BJ (cell line): ENCODE measurements at regions not wholly inside any gene's neighbourhood (a gene's known extent, or its start where the extent isn't known, plus 50 kb on each side); places are given as distances from the start of the nearest gene placed in this dataset.
"Not testable (repeated sequence)": the region's sequence is repeated elsewhere in the genome, so short reads cannot be mapped to it uniquely, and the experiment has no call there.

ENCODE experiments used
- CTCF ChIA-PET: fragments of 350-600 bp; formaldehyde crosslinking; extraction: SDS; loops from one replicate; lab custom pipeline; 2021; ENCODE audit warnings: antibody characterized with exemption, inconsistent platforms; lab: Yijun Ruan, JAX
- POLR2A ChIA-PET: fragments of 300-600 bp; sonication (Branson Sonifier 250); formaldehyde crosslinking; extraction: SDS; loops from one replicate; lab custom pipeline; 2021; ENCODE audit warnings: antibody characterized with exemption; lab: Charles Lee
- DNase-seq: peaks from one replicate; pipeline ENCODE4 v3.0.0-alpha.2; 2011; ENCODE audit warnings: low read depth
- H3K27me3 ChIP-seq: 2 replicates; pipeline ENCODE4 v1.6.0; 2011; ENCODE audit warnings: low read length; ENCODE audit not compliant: control insufficient read depth, insufficient read depth
- H3K36me3 ChIP-seq: 2 replicates; pipeline ENCODE4 v1.5.1; 2011; ENCODE audit warnings: low read length; ENCODE audit not compliant: control insufficient read depth, insufficient read depth
- H3K4me3 ChIP-seq: 2 replicates; pipeline ENCODE4 v1.5.1; 2011; ENCODE audit warnings: low read depth, mild to moderate bottlenecking, control low read depth, low read length
- CTCF ChIP-seq: IDR thresholded peaks from 2 replicates; pipeline ENCODE4 v1.5.1; 2011; ENCODE audit warnings: low read depth, mild to moderate bottlenecking, control low read depth, inconsistent platforms, low read length, moderate library complexity; ENCODE audit not compliant: insufficient read depth

DNA sequence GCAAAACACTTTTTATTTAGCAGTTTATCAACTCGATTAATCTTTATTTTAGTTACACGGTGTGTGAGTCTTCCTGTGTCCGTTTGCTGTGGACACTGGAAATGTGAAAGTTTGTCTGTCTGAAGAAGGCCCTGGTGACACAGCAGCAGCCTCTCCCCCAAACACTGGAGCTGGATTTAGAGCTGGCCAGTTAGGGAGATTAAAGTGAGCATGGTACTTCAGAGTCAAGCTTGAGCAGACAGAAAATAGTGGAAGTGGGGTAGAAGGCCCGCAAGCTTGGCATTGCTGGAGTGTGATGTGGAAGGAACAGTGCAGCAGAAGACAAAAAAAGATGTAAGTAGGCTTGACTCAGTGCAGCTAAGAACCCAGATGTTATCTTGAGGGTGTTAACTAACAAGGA, 85.9 kb downstream of the POM121L12 start:
- POLR2A ChIA-PET: no interaction called here
- no peak for DNase-seq
- CTCF ChIA-PET: no interaction called here
- no peak for TF ChIP-seq CTCF
- Histone ChIP-seq H3K36me3 (no peaks in the 10 kb centered on the region), H3K4me3 (no peak overlapping the region), H3K27me3 (no peaks in the 10 kb centered on the region)

DNA sequence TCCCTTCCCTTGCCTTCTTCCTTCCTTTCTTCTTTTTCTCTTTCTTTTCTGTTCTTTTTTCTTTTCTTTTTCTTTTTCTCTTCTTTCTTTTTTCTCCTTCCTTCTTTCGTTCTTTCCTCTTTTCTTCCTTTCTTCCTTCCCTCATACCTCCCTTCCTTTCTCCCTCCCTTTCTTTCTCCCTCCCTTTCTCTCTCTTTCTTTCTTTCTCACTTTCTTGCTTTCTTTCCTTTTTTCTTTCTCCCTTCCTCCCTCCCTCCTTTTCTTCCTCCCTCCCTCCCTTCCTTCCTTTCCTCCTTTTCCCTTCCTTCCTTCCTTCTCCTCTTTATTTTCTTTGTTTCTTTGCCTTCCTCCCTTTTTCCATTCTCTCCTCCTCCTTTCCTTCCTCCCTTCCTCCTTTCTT, 96.3 kb downstream of the POM121L12 start:
- CTCF ChIA-PET: no interaction called here

DNA sequence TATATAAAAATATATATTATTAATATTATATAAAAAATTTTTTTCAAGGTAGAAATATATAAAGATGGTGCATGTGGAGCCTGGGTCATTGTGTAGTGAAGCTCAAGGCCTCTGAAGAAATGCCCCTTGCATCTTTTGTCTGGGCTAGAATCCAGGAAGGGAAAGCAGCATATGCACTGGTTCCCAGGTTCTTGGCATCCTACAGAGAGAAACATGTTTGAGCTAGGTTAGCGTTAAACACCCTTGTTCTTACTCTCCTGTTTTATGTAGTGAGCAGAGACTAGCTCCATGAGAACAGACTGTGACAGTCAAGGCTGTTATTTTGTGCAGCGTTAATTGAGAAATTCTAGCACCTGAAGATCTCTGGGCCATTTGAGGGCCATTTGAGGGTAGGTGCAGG, 116.1 kb downstream of the POM121L12 start:
- CTCF ChIA-PET: no interaction called here
- DNase-seq: no peak

More for the DNA sequence above, 96.3 kb downstream of the POM121L12 start:
- no peak overlapping the region for H3K4me3 ChIP-seq
- DNase-seq: no peak
- TF ChIP-seq CTCF: no peak
- no peaks in the 10 kb centered on the region for H3K27me3 ChIP-seq
- POLR2A ChIA-PET: no interaction called here
- no peaks in the 10 kb centered on the region for H3K36me3 ChIP-seq

GRCh38 chr7:53187184-53187583, 151.8 kb downstream of the POM121L12 start:
- H3K4me3 ChIP-seq, DNase-seq, POLR2A ChIA-PET, H3K36me3 ChIP-seq, CTCF ChIA-PET, H3K27me3 ChIP-seq: not testable (repeated sequence)

More for the DNA sequence above, 116.1 kb downstream of the POM121L12 start:
- H3K4me3 ChIP-seq: no peak overlapping the region
- POLR2A ChIA-PET: no interaction called here
- TF ChIP-seq CTCF: no peak
- no peaks in the 10 kb centered on the region for H3K27me3 ChIP-seq
- no peaks in the 10 kb centered on the region for H3K36me3 ChIP-seq

GRCh38 chr7:53191191-53191695, 155.8 kb downstream of the POM121L12 start:
- no peaks in the 10 kb centered on the region for H3K27me3 ChIP-seq
- CTCF ChIA-PET: no interaction called here
- no peak for DNase-seq
- H3K36me3 ChIP-seq: no peaks in the 10 kb centered on the region
- TF ChIP-seq CTCF: no peak
- POLR2A ChIA-PET: no interaction called here
- no peak overlapping the region for H3K4me3 ChIP-seq

DNA sequence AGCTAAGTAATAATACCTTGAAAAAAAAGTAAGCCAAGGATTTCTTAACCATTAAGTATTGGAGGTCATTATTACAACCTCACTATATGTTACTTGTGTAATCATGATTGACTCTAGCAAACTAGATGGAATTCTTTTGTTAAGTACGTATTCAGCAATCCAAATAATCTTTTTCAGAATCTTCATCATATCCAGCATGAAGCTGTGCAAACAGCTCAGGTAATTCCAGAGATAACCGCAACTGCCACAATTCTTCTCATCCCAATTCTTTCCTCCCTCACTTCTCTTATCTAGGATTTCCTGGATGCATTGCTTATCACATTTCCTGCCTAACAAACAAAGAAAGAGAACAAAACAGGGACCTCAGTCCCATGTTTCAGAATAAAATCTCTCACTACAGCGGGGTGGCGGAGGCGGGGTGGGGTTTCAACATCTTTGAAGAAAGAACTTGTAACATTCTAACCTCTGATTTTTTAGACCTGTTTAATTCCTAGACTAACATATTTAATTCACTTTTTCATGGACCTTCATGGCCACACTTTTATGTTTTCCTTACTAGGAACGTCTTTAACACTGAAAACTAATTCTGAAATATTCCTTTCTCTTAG, 156.5 kb downstream of the POM121L12 start:
- Histone ChIP-seq H3K36me3 (no peaks in the 10 kb centered on the region), H3K27me3 (no peaks in the 10 kb centered on the region), H3K4me3 (no peak overlapping the region)
- CTCF ChIA-PET: no interaction called here
- no peak for DNase-seq
- TF ChIP-seq CTCF: no peak
- POLR2A ChIA-PET: no interaction called here
